GM21786 (cell line): ENCODE measurements at regions not wholly inside any gene's neighbourhood (a gene's known extent, or its start where the extent isn't known, plus 50 kb on each side); places are given as distances from the start of the nearest gene placed in this dataset.

ENCODE experiments used
- ATAC-seq: cut with Tn5 transposase; IDR thresholded peaks from one replicate; pipeline ENCODE4 v1.9.1; 2021; ENCODE audit not compliant: unreplicated experiment

DNA sequence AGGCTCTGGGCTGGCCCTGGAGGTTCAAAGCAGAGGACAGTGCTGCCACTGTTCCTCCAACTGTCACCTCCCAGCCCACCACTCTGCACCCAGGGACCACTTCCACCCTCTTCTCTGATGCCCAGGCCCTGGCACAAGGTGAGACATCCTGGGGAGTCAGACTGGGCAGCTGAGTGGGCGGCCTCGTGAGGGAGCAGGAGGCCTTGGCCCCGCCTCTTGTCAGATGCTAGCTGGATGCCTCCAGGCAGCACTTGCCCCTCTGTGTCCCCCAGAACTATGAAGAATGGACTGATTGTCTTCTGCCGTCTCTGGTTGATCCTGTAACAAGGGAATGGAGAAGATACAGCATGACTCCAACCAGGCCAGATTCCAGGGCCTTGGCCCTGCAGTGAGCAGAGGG lies 191.0 kb upstream of the LINGO1 start:
- no peak for ATAC-seq

DNA sequence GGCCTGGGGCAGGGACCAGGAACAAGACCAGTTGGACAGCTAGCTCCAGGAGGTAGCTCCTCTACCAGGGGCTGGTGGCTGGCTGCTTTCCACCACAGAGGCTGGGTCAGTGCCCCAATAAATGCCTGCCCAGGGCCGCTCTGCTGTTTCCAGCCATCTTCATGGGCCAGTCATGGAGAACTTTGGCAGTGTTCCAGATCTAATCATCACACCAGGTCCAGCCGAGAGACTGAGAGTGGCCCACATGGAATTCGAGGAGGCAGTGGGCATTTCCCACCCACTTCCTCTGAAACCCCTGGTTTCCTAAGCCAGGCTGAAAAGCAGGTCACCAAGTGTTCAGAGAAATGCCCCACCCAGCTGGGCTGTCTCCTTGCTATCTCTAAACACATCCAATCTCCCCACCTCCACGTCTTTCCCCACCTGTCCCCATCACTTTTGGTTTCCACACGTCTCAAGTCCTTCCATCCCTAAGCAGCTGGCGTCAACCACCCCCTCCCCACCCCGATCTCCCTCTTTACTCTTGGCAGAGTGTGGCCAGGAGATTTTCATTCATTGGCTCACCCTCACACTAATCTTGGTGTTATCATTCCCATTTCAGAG lies 190.0 kb upstream of the LINGO1 start:
- no peak for ATAC-seq

DNA sequence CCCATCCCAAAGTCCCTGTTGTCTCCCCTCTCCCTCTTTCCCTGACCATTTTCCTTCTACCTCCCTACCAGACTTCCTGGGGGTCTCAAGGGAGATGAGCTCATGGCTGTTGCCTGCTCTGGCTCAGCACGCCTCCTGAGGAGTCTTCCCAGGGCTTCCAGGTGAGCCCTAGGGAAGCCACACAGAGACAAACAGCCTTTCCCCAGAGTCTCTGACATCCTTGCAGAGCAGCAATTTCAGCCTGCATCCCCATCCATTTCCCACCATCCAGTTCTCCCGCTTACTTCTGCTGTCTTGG lies 189.2 kb upstream of the LINGO1 start:
- no peak for ATAC-seq

DNA sequence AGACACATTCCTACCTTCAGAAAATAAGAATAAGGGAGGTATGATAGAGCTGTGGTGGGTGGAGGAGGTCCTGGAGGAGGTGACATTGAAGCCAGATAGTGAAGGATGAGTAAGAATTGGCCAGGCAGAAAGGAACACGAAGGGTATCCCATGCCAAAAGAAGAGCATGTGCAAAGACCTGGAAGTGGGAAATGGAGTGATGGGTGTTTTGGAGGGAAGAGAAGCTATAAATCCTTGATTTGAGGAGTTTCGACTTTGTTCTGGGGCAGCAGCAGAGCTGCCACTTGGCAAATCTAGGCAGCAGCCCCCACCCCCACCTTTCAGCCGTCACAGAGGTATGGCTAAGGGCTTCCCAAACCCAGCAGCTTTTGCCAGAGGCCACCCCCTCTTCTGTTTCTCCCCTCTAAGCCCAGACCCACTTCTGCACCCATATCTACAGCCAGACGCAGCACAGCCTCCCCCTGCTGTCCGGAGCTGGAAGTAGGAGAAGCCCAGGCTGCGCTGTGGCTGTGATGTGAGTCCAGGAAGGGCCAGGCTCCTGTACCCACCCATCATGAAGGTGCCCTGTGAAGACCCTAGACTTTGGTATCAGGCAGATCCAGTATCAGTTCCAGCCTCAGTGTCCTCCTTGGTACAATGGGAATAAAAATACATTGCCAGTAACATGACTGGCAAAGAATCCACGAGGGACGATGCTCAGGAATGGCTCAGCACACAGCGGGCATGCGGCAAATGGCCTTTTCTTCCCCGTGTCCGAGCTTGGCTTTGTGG lies 188.7 kb upstream of the LINGO1 start:
- no peak for ATAC-seq

DNA sequence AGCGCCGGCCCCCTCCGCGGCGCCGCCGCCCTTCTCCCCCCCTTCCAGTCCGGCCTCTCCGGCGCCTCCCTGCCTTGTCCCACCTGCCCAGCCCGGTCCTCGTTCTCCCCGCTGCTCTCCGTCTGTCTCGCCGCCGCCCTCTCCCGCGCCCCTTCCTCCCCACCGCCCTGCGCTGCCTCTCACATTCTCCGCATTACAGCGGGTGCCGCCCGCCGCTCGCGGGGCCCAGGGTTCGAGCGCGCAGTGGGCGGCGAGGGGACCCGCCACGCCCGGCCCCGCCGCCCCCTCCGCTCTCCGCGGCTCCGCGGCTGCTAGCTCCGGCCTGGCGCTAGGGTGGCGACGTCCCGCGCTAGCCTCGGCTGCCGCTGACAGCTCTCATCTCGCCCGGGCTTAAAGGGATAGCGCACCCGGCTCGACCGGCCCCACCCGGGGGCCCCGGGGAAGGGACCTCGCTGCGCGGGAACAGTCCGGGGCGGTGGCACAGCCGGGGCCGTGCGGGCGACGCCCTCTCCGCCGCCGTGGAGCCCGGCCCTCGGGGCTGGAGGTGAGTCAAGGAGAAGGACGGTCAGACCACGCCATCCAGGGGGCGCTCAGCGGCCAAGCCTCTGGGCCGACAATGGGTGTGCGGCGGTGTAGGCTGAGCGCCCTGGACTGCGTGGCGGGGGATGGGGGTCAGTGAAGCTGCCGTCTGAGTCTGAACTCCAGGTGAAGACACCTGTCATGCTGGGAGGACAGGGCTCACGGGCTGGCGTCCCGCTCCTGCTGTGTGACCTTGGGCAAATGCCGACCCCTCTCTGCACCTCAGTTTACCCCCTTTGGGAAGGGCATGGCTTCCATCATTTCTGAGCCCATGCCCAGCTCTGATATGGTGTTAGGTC lies 187.4 kb upstream of the LINGO1 start:
- no peak for ATAC-seq

DNA sequence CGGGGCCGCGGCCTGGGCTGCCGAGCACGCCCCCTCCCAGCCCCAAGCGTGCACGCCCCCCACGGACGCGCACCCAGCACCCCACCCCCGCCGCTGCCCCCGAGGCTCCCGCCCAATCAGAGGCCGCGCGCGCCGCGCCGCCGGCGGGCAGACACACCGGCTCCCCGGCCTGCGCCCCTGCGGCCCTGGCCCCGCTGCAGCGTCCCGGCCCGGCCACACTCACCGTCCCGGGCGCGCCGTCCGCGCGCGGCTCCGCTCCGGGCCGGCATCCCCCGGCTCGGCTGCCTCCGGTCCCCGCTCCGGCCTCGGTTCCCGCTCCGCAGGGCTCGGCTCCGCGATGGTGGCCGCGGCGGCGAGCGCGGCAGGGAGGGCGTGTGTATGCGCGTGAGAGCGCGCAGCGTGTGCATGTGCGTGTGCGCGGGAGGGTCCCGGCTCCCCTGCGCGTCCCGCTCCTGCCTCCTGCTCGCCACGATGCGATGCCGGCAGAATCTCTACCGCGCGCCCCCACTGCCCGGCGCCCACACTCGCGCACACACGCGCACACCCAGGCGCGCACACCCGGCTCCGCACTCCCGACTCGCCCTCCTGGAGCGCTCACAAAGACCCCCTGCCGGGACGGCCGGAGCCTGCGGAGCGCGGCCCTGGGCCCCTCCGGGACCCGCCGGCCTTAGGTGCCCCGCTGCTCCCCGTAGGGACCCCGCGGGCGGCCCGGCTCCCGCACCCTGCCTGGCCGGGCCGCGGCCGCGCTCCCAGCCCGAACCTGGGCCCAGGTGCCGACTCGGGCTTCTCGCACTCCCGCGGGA lies 186.5 kb upstream of the LINGO1 start:
- ATAC-seq = no peak

DNA sequence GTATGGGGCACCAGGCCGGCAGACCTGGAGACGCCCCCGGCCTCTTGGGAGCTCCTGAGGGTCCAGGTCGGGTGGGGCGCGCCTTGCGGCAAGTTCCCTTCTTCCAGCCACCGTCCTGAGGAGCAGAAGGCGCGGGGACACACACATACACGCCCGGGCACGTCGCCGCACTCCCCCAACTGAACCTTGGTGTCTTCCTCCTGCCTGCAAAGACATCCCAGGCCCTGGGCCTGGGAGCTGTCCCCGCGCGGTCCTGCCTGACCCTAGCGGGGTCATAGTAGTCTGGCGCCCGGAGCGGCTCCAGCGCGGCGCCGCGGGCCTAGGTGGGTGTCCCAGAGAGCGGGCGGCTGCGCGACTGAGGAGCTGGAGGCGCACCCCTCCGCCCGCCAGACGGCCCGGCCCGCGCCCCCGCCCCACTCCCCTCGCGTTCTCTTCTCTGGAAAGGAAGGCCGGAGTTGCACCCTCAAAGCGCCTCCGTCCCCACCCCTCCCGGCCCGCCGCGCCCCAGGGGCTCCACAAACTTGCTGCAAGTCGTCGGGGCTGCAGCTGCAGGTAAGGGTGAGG lies 185.9 kb upstream of the LINGO1 start:
- no peak for ATAC-seq

DNA sequence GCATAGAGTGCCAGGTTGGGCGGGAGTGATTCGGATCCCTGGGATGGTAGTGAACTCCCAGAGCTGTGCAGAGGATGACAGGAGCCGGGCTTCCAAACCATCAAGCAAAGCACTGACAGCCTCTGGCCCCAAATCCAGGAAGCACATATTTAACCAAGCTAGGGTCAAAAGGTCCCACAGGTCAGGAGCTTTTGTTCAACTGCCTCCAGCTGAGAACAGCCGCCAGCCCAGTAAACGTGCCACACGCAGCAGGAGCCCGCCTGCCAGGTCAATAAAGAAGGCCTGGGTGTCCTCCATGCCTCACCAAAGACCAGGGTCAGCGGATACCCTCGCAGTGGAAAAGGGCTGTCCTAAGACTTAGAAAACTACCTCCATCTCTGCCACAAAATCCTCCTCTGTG lies 184.7 kb upstream of the LINGO1 start:
- no peak for ATAC-seq

DNA sequence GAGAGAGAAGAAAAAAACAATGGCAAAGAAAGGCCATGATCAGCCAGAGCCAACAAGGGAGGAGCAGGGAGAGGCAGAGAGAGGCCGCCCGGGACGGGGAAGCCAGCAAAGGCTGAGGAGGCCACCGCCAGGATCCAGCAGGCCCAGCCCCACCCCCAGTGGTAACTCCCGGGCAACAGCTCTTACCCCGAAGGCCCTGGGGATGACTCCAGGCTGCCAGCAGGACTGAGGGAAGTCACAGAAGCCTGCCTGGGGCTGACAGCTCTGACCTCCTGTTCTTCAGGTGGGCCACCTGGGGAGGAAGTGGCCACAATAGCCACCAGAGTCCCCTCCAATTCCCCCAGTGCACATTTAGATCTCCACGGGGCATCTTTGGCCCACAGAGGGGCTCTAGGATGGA lies 184.3 kb upstream of the LINGO1 start:
- no peak for ATAC-seq

DNA sequence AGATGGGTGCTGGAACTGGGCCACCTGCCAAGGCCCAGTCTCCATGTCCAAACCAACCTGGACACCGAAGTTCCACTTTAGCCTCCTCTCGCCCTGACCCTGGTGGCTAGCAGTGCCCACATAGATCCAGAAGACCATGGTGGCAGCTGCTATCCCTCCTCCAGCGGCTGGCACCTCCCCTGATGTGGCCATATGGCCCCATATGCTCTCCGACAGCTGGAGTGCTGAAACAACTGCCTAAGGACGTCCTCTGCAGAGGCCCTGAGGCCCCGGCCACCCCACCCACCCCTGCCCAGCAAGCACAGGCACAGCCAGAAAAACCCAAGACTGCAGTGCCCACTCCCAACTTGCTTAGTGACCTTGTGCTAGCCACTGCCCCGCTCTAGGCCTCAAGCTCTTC lies 182.3 kb upstream of the LINGO1 start:
- ATAC-seq = no peak

DNA sequence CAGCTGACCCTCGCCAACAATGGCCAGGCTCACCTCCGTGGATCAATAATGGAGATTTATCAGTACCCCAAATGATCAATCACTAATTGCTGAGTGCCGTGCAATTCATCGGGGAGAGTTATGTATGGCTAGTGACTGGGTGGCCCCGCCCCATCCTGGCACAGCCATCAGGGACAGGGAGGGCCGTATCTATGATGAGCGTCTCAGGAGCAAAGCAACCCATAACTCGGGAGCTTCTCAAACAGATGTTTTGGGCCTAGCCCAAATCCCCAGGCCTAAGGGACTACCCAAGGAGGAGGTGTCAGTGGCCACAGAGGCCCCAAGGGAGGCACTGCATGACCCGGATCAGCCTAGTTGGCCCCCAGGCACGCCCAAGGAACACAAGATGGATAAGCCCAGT lies 180.0 kb upstream of the LINGO1 start:
- no peak for ATAC-seq

DNA sequence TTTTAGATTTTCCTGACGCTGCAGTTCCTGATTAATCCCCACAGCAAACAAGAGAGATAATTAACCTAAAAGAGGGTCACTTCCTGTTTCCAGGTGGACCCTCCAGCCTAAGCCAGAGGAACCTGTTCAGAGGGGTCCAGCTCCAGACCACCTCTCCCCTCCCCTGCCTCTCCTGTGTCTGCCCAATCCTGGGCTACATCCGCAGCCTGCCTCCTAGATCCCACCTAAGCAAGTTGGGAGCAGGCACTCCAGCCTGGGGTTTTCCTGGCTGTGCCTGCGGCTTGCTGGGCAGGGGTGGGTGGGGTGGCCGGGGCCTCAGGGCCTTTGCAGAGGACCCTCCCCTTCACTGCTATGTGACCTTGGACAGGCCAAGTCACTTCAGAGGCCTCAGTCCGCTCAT lies 178.6 kb upstream of the LINGO1 start:
- no peak for ATAC-seq

DNA sequence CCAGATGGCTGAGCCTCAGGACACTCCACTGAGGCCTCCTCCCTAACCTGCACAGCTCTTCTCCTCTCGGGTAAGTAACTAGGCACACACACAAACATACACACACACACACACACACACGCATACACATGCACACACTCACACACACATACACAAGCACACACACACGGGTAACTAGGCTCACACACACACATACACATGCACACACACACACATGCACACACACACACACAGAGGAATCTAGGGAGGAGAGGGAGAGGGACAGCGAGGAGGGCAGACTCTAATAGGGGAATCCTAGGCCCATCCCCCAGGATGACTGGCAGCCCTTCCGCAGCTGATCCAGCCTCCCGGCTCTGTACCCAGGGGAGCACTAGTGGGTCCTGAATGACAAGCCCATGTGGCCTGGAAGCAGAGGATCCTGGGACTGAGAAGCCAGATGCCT lies 177.4 kb upstream of the LINGO1 start:
- ATAC-seq = no peak

DNA sequence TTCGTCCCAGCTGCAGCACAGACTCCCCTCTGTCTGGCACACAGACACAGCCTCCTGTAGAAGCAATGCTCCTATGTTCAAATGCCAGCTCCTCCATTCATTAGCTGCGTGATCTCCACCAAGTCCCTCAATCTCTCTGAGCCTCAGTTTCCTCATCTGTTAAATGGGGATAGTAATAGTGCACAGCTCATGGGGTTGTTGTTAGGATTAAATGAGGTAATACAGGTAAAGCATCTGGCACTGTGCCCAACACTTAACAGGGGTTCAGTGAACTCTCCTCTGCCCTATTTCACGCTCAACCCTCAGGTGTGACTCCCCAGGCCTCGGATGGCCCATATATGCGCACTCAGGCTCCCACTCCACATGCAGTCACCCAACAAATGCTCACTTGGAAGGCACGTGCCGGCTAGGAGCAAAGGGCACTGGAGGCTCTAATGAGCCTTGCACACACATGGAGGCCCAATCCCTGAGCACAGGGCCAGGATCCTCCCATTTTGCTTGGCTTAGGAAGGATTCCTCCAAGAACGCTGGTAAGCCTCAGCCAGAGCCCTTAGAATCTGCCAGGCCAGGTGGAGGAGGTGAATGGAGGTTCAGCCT lies 176.0 kb upstream of the LINGO1 start:
- no peak for ATAC-seq

DNA sequence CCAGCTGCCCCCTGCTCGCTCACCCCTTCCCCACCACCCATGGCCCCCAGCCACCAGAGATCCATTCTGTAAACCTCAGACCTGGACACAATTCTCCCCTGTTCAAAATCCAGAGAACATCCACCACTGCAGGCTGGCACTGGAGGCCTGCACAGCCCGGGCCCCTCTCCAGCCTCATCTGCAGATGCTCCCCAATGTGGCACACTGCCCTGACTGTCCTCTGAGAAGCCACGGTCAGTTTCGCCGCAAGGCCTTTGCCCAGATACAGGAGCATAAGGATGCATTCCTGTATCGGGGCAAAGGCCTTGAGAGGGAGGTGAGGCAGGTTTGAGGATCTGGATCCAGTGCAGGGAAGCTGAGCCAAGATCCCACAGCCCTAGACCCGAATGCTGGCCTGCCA lies 175.4 kb upstream of the LINGO1 start:
- no peak for ATAC-seq

DNA sequence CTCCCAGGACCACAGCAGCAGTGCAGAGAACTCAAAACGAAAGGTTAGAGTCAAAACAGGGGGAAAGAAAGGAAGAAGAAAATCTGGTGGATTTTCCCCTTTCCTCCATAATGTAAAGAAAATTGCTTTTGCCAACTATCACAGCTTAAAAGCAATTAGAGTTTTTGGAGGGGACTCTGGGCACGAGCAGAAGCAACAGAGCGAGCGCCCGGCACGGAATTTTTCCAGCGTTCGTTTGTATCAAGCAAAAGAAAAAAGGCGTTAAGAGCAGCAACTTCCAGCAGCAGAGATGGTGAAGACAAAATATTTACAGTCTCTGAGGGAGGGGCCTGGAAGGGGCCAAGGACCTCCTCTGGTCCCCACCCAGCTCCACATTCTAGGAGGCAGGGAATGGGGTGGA lies 174.9 kb upstream of the LINGO1 start:
- no peak for ATAC-seq

DNA sequence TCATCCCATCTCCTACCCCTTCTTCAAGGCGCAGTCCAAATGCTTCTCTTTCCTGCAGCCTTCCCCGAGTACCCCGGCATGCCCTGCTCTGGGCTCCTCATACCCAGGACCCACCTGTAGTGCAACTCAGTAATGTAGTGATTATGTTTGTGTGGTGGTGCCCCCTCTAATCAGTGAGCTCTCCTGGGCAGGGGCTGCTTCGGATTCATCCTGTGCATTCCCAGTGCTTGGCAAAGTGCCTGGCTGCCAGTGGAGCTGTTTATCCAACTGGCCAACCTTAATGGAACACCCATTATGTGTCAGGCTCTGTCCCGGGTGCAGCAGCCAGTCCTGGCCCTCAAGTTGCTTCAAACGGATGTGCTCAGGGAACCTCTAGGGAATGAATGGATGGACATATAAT lies 174.4 kb upstream of the LINGO1 start:
- ATAC-seq = no peak

DNA sequence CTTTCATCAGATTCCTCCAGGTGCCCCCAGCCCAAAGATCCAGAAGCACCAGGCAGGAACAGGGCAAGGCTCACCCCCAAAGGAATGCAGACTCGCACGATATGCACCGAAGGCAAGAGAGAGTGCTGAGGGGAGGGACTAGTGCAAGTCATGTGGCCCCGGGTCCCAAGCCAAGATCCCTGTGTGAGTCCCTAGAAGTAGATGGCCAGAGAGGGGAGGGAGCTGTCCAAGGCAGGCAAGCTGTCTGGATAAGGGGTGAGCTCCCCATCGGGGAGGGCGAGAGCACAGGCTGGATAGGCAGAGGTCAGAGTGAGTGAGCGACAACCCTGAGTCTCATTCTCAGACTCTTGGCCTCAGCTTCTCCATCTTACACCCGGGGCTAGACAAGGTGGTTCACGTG lies 171.5 kb upstream of the LINGO1 start:
- ATAC-seq = no peak

DNA sequence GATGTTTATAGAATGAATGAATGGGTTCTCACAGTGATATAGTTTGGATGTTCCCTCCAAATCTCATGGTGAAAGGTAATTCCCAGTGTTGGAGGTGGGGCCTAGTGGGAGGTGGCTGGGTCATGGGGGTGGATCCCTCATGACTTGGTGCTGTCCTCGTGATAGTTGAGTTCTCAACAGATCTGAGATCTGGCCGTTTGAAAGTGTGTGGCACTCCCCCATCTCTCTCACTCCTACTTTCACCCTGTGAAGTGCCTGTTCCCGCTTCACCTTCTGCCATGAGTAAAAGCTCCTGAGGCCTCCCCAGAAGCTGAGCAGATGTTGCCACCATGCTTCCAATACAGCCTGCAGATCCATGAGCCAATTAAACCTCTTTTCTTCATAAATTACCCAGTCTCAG lies 170.8 kb upstream of the LINGO1 start:
- ATAC-seq = no peak

DNA sequence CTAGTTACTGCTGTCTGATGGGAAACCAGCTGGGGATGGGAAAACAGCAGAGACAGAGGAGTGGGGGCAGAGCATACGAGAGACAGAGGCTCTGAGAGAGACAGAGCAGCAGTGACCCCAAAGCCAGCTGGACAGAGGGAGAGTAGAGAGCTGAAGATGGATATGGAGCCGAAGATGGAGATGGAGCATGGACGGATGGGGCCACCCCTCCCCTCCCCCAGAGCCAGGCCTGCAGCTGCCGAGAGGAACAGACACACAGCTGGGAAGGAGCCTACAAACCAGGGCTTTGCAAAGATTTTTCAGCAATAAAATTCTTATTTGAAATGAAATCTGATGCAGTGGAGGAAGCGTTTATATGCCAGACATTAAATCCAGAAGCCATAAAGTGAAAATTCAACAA lies 167.6 kb upstream of the LINGO1 start:
- no peak for ATAC-seq

DNA sequence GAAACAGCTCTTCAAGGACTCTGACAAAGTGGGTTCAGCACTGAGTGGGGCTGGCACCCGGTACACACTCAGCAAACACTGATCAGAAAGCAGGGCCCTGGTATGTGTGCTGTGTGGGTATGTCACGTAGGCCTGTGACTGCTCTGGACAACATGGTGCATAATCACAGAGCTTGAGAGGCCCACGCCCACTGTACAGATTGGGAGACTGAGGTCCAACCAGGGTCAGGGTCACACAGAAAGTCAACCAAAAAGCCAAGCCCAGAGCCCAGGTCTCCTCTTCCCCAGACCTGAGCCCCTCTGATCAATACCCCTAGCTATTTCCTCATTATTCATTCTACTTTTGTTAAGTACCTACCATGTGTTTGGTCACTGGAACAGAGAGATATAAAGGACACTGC lies 166.1 kb upstream of the LINGO1 start:
- no peak for ATAC-seq
